ENCODE measurements at regions not wholly inside any gene's neighbourhood (a gene's known extent, or its start where the extent isn't known, plus 50 kb on each side); places are given as distances from the start of the nearest gene placed in this dataset.

- TF ChIP-seq CTCF (IDR thresholded peaks at IDR 0.05): no peak
- TF ChIP-seq POLR2A (IDR thresholded peaks at IDR 0.05): no peak
These were observed 260.8 kb upstream of the FAM98A start for GRCh38 chr2:33859811-33860461.

Measured in tibial nerve (tissue), 3 donors.